Activated CD4-positive, CD25-positive, alpha-beta regulatory T cell treated with anti-CD3 and anti-CD28 coated beads, Interleukin-2, amount 50 U/mL, for 24 hours (primary cell): ENCODE measurements at regions not wholly inside any gene's neighbourhood (a gene's known extent, or its start where the extent isn't known, plus 50 kb on each side); places are given as distances from the start of the nearest gene placed in this dataset.

Experiments
- ATAC-seq, 2 donors: fragments of 150-1000 bp; cut with Tn5 transposase; one replicate each; pipeline ENCODE4 v1.10.0; 2021; ENCODE audit warnings: mild to moderate bottlenecking in 1 of 2, moderate library complexity in 1 of 2

- no peak for ATAC-seq
Observed at GRCh38 chr21:22597660-22598255, 1599.5 kb downstream of the NCAM2 start.

DNA sequence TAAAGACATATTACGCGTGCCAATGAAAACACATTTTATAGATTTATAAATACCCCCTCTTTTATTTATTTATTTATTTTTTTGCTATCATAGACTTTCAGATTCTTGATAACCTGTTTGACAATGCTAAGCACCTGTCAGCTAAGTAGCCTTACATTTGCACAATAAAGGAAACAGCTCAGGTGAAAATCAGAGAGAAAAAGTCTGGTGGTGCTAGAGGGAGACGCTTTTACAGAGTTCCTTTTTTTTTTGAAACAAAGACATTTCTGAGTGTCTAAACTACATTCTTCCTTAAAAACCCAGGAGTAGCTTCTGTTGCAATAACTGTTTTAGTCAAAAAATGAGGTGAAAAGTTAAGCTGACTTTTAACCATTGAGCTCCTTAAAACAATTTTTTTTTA lies 1611.6 kb downstream of the NCAM2 start:
- no peak for ATAC-seq

DNA sequence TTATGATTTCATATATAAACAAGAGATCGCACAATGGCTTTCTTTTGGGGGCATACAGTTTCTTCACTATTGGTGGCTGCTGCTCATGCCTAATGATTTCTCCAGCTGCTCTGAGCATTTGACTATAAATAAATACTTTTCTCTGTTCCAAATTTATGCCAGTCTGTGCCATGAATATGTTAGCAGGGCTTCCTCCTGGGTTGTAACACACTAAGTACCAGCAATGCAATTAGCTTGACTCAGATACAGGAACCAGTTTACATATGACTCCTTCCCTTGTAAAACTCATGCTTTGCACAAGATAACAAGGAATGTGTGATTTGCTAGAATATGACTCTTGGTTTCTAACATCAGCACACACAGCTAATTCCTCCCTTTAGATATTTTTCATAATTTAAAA lies 1629.7 kb downstream of the NCAM2 start:
- ATAC-seq, result no peak

DNA sequence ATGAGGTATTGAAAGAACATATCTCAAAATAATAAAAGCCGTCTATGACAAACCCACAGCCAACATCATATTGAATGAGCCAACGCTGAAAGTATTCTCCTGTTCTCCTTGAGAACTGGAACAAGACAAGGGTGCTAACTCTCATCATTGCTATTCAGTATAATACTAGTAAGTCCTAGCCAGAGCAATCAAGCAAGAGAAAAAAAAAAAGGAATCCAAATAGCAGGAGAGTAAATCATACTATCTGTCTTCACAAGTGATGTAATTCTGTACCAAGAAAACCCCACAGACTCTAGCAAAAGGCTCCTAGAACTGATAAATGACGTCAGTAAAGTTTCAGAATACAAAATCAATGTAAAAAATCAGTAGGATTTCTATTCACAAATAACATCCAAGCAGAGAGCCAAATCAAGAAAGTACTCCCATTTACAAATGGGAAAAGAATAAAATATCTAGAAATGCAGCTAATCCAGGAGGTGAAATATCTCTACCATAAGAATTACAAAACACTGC lies 1632.8 kb downstream of the NCAM2 start:
- ATAC-seq, result no peak

DNA sequence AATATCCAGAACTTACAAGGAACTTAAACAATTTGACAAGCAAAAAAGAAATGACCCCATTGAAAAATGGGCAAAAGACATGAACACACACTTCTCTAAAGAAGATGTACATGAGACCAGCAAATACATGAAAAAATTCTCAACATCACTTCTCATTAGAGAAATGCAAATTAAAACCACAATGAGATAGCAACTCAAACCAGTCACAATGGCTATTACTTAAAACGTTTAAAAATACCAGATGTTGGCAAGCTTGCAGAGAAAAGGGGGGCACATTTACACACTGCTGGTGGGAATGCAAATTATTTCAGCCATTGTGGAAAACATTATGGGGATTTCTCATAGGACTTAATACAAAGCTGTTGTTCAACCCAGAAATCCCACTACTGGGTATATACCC lies 1634.0 kb downstream of the NCAM2 start:
- no peak for ATAC-seq

- no peak for ATAC-seq
Observed at GRCh38 chr21:22649246-22649645, 1651.0 kb downstream of the NCAM2 start.

- ATAC-seq, result no peak
Observed at GRCh38 chr21:22650226-22650625, 1652.0 kb downstream of the NCAM2 start.

DNA sequence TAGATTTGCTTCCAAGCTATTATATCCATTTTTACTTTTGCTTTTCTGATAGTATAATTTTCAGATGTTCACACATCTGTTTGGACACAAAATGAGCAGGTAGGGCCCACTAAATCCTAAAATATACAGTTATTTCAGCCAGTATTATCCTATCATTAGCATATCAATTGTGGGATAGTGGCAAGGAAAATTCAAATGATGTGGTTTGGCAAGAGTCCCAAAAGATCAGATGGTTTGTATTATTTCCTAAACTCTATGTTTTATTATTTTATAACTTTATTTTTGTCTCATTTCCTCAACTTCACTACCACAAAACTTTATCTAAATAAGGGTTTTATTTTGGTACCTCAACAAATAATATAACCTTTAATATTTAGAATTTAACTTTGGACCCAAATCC lies 1659.6 kb downstream of the NCAM2 start:
- no peak for ATAC-seq

DNA sequence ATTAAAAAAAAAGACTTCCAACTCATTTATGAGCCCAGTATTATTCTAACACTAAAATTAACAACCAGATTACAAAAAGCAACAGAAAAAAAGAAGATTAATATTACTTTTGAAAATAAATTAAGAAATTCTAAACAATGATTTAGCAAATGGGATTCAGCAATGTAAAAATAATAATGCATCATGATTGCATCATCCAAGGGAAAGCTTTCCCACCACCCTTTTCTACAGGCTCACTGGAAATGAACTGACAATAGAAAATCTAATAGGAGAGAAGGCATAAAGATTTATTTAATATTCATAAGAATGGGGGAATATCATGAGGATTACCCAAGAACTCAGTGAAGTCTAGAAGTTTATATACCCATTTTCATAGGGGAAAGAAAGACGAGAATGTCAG lies 1671.9 kb downstream of the NCAM2 start:
- no peak for ATAC-seq

DNA sequence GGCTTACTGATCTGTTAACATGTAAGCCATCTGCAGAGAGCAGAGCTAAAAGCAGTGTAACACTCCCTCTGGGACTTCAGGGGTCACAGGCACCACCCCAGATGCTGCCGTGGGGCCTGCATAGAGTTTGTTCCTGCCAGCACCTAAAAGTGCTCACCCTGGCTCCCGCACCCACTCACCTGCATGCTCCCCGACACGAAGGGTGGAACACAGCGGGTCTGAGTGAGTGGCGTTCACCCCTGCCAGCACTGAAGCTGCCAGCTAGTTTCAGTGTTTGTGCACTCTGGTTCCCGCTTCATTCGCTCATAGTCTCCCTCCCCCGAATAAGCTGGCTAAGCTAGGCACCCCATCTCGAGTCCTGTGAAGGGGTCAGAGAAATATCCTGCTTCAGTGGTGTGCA lies 1681.0 kb downstream of the NCAM2 start:
- no peak for ATAC-seq

DNA sequence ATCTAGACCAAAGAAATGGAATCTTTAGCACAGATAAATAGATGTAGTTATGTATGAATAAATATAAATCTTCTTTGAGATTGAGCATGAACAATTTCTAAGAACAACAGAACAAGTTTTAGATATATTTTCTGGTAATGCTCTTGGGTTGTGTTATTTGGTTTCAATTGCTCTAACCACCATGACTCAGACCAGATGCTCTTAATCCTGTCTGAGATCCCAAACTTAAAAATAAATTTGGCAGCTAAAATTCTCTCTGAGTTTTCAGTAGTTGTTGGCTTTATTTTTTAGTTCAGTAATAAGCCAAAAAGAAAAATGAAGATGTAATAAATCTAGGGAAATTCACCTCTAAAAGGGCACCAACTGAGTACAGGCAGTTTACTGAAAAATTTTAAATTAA lies 1693.4 kb downstream of the NCAM2 start:
- no peak for ATAC-seq

DNA sequence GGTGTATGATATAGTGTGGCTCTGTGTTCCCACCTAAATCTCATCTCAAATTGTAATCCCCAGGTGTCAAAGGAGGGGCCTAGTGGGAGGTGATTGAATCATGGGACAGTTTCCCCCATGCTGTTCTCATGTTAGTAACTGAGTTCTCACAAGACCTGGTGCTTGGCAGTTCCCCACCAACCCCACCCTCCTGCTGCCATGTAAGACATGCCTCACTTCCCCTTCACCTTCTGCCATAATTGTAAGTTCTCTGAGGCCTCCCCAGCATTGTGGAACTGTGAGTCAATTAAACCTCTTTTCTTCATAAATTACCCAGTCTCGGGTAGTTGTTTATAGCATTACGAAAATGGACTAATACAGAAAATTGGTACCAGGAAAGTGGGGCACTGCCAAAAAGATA lies 1705.3 kb downstream of the NCAM2 start:
- ATAC-seq, result no peak

DNA sequence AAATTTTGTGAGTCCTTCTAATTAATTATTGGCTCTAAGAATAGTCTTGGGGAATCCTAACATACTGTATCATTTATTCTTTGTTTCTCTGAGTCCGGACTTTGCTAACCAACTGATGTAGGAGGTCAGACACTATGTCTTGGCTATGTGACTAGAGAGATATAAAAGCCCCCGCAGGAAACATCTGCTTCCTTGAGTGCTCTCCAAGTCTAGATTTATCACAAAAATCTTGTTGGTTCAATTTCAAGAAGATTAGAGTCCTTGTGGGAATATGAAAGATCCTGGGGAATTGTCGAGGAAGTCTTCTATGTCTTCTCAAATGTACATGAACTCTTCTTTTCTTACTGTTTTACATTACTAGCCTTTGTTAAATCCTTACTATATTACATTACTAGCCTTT lies 1712.5 kb downstream of the NCAM2 start:
- no peak for ATAC-seq

- ATAC-seq, result no peak
Observed at GRCh38 chr21:22711636-22712035, 1713.4 kb downstream of the NCAM2 start.

DNA sequence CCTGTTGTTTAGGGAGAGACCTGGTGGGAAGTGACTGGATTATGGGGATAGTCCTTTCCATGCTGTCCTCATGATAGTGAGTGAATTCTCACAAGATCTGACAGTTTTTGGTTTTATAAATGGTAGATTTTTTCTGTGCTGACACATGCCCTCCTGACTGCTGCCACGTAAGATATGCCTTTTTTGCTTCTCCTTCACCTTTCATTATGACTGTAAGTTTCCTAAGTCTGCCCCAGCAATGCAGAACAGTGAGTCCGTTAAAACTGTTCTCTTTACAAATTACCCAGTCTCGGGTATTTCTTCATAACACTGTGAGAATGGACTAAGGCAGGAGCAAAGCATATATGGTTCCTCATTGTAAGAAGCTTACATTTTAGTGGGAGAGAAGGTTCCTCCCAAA lies 1727.2 kb downstream of the NCAM2 start:
- ATAC-seq, result no peak

- no peak for ATAC-seq
Observed at GRCh38 chr21:22728091-22728490, 1729.9 kb downstream of the NCAM2 start.

DNA sequence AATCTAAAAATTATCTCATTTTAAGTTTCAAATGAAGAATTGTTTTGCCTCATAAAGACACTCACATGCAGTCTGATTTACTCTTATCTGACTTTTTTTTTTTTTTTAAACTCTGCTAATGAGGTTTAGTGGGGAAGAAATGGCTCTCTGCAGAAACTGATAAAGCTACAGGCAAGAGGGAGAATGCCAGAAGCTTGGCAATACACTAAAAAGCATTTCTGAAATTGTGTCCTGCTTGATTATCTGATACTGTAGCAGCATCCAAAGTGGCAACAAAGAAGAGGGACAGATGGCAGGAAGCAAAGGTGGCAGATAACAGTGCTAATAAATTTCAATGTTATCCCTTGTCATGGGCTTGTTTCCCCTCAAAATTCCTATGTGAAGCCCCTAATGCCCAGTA lies 1744.9 kb downstream of the NCAM2 start:
- no peak for ATAC-seq

- ATAC-seq, result no peak
Observed at GRCh38 chr21:22754746-22755145, 1756.5 kb downstream of the NCAM2 start.

- no peak for ATAC-seq
Observed at GRCh38 chr21:22758478-22758877, 1760.3 kb downstream of the NCAM2 start.

DNA sequence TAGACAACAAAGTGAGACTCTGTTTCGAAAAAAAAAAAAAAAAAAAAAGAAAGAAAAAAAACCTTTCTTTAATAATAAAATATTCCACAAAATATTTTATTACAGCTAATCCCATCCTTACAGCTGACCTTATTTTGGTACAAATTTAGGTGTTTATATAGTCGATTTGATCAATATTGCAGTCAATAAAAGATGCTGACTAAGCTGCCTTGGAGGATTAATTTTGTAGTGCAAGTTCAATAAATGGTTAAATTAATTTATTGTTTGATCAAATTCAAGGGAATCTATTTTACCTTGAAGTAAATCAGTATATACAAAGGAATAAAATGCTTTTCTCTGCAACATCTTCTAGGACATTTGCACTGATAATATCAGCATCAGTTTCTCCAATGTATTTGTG lies 1764.3 kb downstream of the NCAM2 start:
- ATAC-seq, result no peak

DNA sequence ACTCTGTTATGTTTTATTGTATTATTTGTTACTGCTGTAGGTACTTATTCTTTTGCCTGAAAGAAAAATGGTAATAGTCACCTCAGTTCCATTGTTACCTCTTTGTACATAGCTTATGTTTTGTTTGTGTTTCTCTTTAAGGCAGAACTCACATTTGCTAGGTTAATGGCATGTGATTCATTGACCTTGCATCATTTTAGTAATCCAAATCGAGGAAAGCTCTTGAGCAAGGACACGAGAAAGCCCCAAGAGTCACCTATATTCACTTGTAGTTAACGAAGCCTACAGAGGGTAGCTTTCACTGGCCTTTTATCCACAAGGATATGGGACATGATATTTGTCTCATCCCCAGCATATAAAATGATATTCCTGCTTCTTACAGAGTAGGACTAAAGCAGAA lies 1765.2 kb downstream of the NCAM2 start:
- ATAC-seq, result no peak

DNA sequence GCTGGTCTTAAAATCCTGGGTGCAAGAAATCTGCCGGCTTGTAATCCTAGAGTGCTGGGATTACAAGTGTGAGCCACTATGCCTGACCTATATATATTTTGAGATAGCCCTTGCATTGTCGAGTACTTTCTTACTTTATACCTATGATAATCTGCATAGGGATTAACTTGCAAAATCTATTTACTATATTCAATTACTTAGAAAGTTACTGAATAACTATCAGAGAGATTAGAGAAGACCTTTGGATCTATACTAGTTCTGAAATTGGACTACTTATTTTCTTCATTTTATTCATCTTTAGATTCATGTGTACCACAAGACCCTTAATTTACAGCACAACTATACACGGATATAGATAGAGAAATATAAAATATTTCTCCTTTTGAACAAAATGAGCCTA lies 1766.0 kb downstream of the NCAM2 start:
- ATAC-seq, result no peak

DNA sequence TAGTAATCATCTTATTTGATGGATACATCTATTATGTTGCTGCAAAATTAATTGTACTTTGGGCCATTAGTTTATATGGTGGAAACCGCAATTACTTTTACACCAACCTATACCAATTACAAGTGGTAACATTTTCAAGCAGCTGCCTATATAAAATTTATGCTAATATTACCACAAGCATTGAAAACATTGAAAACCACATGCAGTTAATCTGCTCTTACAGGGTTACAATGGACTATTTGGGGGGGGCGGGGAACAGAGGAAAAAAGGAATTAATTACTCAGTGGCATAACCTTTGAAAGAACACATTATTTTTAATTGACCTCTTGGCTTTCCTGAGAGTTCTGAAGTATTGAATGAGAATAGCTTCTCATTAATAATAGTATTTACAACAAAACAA lies 1793.2 kb downstream of the NCAM2 start:
- no peak for ATAC-seq

DNA sequence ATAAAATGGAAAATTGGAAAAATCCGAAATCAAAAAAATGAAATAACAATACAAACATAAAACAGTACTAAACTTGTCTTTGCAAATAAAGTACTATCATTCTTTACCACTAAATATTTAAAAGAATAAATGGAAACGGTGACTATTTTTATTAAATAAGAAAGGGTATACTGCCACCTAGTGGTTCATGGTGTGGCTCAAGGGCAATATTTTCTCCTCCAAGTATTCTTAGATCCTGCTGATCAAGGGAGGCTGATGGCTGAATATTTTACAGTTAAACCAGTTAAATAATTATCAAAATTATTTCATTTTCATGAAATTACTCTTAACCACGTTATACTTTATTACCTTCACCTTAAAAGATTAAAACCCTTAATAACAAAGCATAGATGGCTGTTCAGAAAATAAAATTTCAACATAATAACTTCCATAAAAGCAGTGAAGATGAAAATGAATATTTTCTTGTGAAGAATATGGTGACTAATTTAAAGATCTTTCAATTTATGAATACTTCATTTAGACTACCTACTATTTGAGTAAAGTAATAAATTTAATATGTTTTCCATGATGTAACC lies 1793.9 kb downstream of the NCAM2 start:
- ATAC-seq, result no peak

- ATAC-seq, result no peak
Observed at GRCh38 chr21:22795091-22795490, 1796.9 kb downstream of the NCAM2 start.
